HPDE6-E6E7 (cell line): ENCODE measurements at regions not wholly inside any gene's neighbourhood (a gene's known extent, or its start where the extent isn't known, plus 50 kb on each side); places are given as distances from the start of the nearest gene placed in this dataset.

Source experiments
- DNase-seq: peaks from one replicate; pipeline ENCODE4 v3.0.0; 2011; ENCODE audit warnings: missing footprints; ENCODE audit errors: extremely low spot score

DNA sequence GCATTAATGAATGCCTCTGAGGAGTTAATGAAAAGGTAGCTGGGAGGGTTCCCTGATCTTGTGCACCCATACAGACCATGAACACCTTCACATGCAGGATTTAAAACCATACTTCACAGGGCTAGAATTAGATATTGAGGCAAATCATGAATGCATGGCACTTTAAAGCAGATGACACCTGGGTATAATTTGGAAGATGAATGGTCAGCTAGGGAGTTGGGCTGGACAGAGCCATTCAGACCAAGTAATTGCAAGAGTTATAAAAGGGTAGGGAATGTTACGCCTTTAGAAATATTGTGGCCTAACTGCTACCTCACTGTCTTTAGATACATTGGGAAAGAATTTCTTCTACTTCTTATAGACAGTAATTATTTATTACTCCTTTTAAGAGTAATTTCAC lies 89.1 kb upstream of the ZNF827 start:
- no peak for DNase-seq

DNA sequence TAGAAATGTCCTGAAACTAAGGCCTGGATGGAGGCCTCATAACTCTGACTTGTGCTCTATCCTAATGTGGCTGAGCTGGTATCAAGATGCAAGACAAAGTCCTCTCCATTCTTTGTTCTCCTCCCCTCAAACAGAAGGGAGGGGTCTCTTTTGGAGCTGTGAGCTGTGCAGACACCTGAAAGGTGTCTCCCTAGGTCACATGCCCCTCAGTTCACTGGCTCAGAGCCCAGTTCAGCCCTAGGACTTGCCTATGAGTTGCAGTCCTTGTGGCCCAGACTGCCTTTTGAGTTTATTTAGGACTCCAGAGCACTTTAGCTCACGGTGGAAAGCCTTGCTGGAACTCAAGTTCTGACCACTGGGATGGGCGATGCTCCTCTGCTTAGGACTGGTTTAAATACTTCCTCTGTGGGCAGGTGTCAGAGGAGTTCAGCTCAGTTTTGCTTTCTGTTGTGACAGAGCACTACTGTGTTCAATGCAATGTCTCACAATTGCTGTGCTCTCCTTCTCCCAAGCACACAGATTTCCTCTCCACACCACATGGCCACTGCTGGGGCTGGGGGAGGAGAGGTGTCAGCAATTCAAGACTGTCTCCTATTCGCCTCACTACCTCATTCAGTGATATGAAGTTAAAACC lies 84.8 kb upstream of the ZNF827 start:
- DNase-seq: no peak

DNA sequence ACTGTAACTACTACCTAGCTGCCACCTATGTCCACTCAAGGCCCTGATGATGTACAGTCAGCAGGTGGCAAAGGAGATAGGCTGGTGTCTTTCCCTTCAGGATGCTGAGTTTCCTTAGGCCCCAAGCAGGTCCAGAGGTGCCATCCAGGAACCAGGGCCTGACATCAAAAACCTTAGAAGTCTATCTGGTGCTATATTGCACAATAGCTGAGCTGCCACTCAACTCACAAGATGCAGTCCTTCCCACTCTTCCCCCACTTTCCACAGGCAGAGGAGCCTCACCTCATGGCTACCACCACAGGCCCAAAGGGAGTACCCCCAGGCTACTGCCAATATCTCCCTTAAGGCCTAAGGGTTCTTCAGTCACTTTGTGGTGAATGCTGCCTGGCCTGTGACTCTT lies 83.9 kb upstream of the ZNF827 start:
- no peak for DNase-seq

- DNase-seq: no peak
Measured at GRCh38 chr4:146018247-146018646, 79.6 kb upstream of the ZNF827 start.

DNA sequence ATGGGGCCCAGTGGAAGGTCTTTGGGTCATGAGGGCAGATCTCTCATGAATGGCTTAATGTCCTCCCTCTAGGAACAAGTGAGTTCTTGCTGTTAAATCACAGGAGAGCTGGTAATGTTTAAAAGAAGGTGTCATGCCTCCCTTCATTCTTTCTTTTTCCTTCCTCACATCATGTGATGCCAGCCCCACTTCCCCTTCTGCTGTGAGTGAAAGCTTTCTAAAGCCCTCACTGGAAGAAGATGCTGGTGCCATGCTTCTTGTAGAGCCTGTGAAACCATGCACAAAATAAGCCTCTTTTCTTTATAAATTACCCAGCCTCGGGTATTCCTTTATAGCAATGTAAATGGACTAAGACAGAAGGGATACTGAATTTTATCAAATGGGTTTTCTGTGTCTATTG lies 66.1 kb upstream of the ZNF827 start:
- no peak for DNase-seq

- DNase-seq: no peak
Measured at GRCh38 chr4:145988628-145989027, 50.0 kb upstream of the ZNF827 start.
